ENCODE measurements at regions not wholly inside any gene's neighbourhood (a gene's known extent, or its start where the extent isn't known, plus 50 kb on each side); places are given as distances from the start of the nearest gene placed in this dataset.

DNA sequence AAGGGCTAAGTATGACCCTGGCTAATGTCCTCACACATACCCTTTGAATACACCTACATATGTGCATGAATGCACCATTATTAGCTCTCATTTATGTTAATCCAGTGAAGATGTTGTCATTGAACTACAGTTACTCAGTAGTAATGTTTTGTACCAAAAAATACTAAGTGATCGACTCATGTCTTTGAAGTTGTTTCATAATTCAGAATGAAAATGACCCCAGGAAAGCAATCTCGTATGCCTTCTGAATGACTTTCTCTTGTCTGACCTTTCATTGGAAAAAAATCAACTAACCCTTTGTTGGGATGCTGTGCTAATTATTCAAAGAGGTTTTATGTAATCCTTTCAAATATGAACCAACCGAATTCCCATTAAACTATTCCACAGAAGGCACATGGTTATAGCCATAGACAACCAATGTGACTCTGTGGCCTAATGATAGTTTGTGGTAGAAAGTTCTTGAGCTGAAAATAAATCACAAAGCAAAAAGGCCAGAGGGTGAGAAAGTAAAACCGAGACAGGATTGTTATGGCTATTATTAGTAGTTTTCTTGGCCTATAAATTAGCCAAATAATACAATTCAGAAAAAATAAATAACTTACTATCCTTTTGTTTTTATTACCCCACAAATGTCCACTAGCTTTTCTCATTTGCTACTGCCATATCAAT is 86.8 kb upstream of the STARD13 start:
- CTCF ChIA-PET, result no interaction called here
- no peak for DNase-seq (ENCODE audit: low read depth)
- TF ChIP-seq, protein P1, sequence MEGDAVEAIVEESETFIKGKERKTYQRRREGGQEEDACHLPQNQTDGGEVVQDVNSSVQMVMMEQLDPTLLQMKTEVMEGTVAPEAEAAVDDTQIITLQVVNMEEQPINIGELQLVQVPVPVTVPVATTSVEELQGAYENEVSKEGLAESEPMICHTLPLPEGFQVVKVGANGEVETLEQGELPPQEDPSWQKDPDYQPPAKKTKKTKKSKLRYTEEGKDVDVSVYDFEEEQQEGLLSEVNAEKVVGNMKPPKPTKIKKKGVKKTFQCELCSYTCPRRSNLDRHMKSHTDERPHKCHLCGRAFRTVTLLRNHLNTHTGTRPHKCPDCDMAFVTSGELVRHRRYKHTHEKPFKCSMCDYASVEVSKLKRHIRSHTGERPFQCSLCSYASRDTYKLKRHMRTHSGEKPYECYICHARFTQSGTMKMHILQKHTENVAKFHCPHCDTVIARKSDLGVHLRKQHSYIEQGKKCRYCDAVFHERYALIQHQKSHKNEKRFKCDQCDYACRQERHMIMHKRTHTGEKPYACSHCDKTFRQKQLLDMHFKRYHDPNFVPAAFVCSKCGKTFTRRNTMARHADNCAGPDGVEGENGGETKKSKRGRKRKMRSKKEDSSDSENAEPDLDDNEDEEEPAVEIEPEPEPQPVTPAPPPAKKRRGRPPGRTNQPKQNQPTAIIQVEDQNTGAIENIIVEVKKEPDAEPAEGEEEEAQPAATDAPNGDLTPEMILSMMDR (IDR thresholded peaks at IDR 0.05; ENCODE audit: insufficient read depth, low read depth, low read length), result no peak
- POLR2A ChIA-PET, result no interaction called here
- no peaks in the 10 kb centered on the region for H3K27me3 ChIP-seq (ENCODE audit: control insufficient read depth, insufficient read depth, low read length)
- H3K36me3 ChIP-seq (ENCODE audit: control insufficient read depth, insufficient read depth, low read length), result no peaks in the 10 kb centered on the region
- no peak overlapping the region for H3K4me3 ChIP-seq (ENCODE audit: low read depth, low read length)

DNA sequence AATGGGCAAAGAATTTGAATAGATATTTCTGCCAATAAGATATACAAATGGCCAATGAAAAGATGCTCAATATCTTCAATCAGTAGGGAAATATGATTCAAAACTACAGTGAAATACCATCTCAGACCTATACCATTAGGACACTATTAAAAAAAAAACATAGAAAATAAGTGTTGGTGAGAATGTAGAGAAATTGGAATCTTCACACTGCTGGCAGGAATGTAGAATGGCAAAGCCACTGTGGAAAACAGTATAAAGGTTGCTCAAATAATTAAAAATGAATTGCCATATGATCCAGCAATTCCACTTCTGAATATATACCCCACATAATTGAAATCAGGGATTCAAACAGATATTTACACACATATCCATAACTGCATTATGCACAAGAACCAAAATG is 88.1 kb upstream of the STARD13 start:
- CTCF ChIA-PET, result no interaction called here
- POLR2A ChIA-PET, result no interaction called here
- DNase-seq (ENCODE audit: low read depth), result no peak
- Histone ChIP-seq H3K36me3 (ENCODE audit: control insufficient read depth, insufficient read depth, low read length) (no peaks in the 10 kb centered on the region), H3K27me3 (ENCODE audit: control insufficient read depth, insufficient read depth, low read length) (no peaks in the 10 kb centered on the region), H3K4me3 (ENCODE audit: low read depth, low read length) (no peak overlapping the region)
- TF ChIP-seq, protein P1 (IDR thresholded peaks at IDR 0.05; ENCODE audit: insufficient read depth, low read depth, low read length), result 0 out of 2 replicates have a peak, but pooled peaks have one; percentile 16

DNA sequence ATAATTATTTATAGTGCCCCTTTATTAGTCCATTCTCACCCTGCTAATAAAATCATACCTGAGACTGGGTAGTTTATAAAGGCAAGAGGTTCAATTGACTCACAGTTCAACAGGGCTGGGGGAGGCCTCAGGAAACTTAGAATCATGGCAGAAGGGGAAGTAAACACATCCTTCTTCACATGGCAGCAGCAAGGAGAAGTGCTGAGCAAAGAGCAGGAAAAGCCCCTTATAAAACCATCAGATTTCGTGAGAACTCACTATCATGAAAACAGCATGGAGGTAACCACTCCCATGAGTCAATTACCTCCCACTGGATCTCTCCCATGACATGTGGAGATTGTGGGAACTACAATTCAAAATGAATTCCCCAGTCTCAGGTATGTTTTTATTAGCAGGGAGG is 89.9 kb upstream of the STARD13 start:
- no peak for DNase-seq (ENCODE audit: low read depth)
- Histone ChIP-seq H3K36me3 (ENCODE audit: control insufficient read depth, insufficient read depth, low read length) (no peaks in the 10 kb centered on the region), H3K4me3 (ENCODE audit: low read depth, low read length) (no peak overlapping the region), H3K27me3 (ENCODE audit: control insufficient read depth, insufficient read depth, low read length) (no peaks in the 10 kb centered on the region)
- TF ChIP-seq, protein P1 (IDR thresholded peaks at IDR 0.05; ENCODE audit: insufficient read depth, low read depth, low read length), result no peak
- POLR2A ChIA-PET, result no interaction called here
- CTCF ChIA-PET, result no interaction called here

DNA sequence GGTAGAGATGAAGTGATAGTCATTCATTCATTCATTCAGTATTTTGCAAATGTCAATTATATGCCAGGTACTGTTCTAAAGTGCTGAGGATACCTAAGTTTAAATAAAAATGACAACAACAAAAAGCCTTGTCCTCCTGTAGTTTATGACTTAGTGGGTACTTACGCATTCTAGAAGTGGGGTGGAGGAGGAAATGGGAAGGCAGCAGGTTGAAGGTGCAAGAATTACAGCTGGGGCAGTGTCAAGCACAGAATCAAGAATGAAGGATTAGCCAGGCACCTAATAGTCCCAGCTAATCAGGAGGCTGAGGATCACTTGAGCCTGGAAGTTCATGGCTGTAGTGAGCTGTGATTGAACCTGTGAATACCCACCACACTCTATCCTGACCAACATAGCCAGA is 90.7 kb upstream of the STARD13 start:
- DNase-seq (ENCODE audit: low read depth), result no peak
- Histone ChIP-seq H3K4me3 (ENCODE audit: low read depth, low read length) (no peak overlapping the region), H3K27me3 (ENCODE audit: control insufficient read depth, insufficient read depth, low read length) (no peaks in the 10 kb centered on the region), H3K36me3 (ENCODE audit: control insufficient read depth, insufficient read depth, low read length) (no peaks in the 10 kb centered on the region)
- ChIA-PET POLR2A (interaction anchor here (0.6 kb wide), 1 partner anchor 107 kb away, joined by 3 read pairs; no protein-coding TSS in a partner anchor), CTCF (interaction anchor here (0.9 kb wide), 1 partner anchor 10 kb away, joined by 4 read pairs; no protein-coding TSS in a partner anchor)
- TF ChIP-seq, protein P1 (IDR thresholded peaks at IDR 0.05; ENCODE audit: insufficient read depth, low read depth, low read length), result no peak

DNA sequence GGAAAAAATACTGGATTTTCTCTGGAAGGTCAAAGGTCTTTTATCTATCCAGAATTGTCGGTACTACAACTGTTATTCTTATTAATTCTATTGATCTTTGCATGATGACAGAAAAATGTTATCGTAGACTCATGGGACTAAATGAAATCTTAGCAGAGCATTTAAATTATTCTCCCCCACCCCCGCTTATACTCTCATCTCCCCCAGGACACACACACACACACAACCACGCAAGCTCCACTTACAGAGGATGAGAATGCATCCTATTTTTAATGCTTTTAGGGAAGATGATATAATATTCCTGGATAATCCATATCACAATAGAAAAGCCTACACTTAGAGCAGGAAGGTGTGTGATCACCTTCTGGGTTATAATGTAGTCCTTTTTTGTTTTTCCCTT is 91.9 kb upstream of the STARD13 start:
- ChIA-PET POLR2A (no interaction called here), CTCF (no interaction called here)
- H3K4me3 ChIP-seq (ENCODE audit: low read depth, low read length), result no peak overlapping the region
- no peaks in the 10 kb centered on the region for H3K36me3 ChIP-seq (ENCODE audit: control insufficient read depth, insufficient read depth, low read length)
- TF ChIP-seq, protein P1 (IDR thresholded peaks at IDR 0.05; ENCODE audit: insufficient read depth, low read depth, low read length), result no peak
- no peak for DNase-seq (ENCODE audit: low read depth)
- no peaks in the 10 kb centered on the region for H3K27me3 ChIP-seq (ENCODE audit: control insufficient read depth, insufficient read depth, low read length)

Data from BJ (cell line).